Fibroblast of lung (primary cell): ENCODE measurements at regions not wholly inside any gene's neighbourhood (a gene's known extent, or its start where the extent isn't known, plus 50 kb on each side); places are given as distances from the start of the nearest gene placed in this dataset.

Experiments used
- DNase-seq, 2 donors: peaks; one replicate each; pipeline versions ENCODE4 v3.0.0 to v3.0.0-alpha.2; 2010; ENCODE audit warnings: low read depth in 2 of 2
- H2AFZ ChIP-seq: 2 replicates; pipeline ENCODE4 v1.5.1; 2012; ENCODE audit warnings: low read length, control low read depth, inconsistent platforms
- H3K27ac ChIP-seq: 2 replicates; pipeline ENCODE4 v1.5.1; 2011; ENCODE audit warnings: low read length, control low read depth; ENCODE audit not compliant: insufficient read depth
- H3K27me3 ChIP-seq: 2 replicates; pipeline ENCODE4 v1.5.1; 2011; ENCODE audit warnings: mild to moderate bottlenecking, low read length; ENCODE audit not compliant: control insufficient read depth, insufficient read depth
- H3K36me3 ChIP-seq: 2 replicates; pipeline ENCODE4 v1.5.1; 2011; ENCODE audit warnings: low read length; ENCODE audit not compliant: control insufficient read depth, insufficient read depth
- H3K4me1 ChIP-seq: 2 replicates; pipeline ENCODE4 v1.5.1; 2011; ENCODE audit warnings: low read length; ENCODE audit not compliant: control insufficient read depth, insufficient read depth; ENCODE audit errors: extremely low read depth
- H3K4me2 ChIP-seq: 2 replicates; pipeline ENCODE4 v1.5.1; 2011; ENCODE audit warnings: low read length, control low read depth; ENCODE audit not compliant: insufficient read depth; ENCODE audit errors: extremely low read depth
- H3K4me3 ChIP-seq, 4 experiments: fragments of 200-600 bp in 1 of 4; sonication (generic) in 1 of 4; replicated peaks in 1 of 4; 2 replicates each; pipeline ENCODE4 v1.5.1; 2011 to 2016; ENCODE audit warnings: low read length in 4 of 4, low read depth in 3 of 4, mild to moderate bottlenecking in 3 of 4, control low read depth in 2 of 4, inconsistent platforms in 1 of 4, mixed read lengths in 1 of 4; ENCODE audit not compliant: insufficient read depth in 1 of 4; ENCODE audit errors: control extremely low read depth in 1 of 4
- H3K79me2 ChIP-seq: 2 replicates; pipeline ENCODE4 v1.5.1; 2012; ENCODE audit warnings: mild to moderate bottlenecking, low read length, inconsistent platforms; ENCODE audit not compliant: control insufficient read depth, insufficient read depth
- H3K9ac ChIP-seq: 2 replicates; pipeline ENCODE4 v1.5.1; 2011; ENCODE audit warnings: mild to moderate bottlenecking, low read length, control low read depth; ENCODE audit not compliant: insufficient read depth
- H3K9me3 ChIP-seq: 2 replicates; pipeline ENCODE4 v1.5.1; 2012; ENCODE audit warnings: low read depth, low read length; ENCODE audit not compliant: control insufficient read depth, insufficient read depth
- H4K20me1 ChIP-seq: 2 replicates; pipeline ENCODE4 v1.5.1; 2011; ENCODE audit warnings: low read length; ENCODE audit not compliant: control insufficient read depth, insufficient read depth; ENCODE audit errors: extremely low read depth
- EZH2 ChIP-seq: IDR thresholded peaks from 2 replicates; pipeline ENCODE4 v1.5.1; 2012; ENCODE audit warnings: low read length, control low read depth, mild to moderate bottlenecking; ENCODE audit errors: missing control alignments
- TF ChIP-seq, protein P1 (sequence below), 2 donors: IDR thresholded peaks in 1 of 2; conservative IDR thresholded peaks in 1 of 2; 1 replicate in 1 of 2; 2 replicates in 1 of 2; pipeline ENCODE4 v1.5.1; 2011 to 2012; ENCODE audit warnings: low read length in 2 of 2, control low read depth in 1 of 2, inconsistent platforms in 1 of 2, low read depth in 1 of 2, mild to moderate bottlenecking in 1 of 2

DNA sequence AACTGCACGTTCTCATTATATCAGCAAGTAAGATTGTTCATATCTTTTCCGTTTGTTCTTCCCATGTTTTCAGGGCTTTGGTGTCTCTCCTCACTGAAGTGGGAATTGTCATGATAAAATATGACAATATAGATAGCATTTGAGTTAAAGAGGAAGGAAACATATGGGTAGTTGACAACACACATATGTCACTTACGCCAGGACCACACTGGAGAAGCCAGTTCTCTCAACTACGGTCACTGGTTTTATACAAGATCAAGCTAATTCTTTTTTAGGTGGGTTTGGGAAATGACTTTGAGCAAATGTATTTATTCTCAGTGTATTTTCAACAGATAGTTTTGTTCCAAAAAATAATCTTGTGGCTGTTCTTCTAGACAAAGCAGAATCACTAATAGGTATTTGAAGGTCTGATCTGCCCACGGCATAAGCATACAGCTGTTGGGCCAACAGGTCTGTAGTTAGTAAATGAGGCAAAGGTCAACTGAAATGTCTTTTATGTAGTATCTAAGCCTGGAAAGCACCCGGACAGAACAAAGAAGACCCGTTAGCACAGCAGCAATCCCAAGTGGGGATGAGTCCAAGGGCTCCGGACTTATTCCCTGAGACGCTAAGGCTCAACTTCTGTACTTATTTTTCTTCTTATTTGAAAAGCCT lies 433.6 kb upstream of the ZP4 start:
- peak in 1 of 2 donors; percentile 11 for DNase-seq
- no peaks in the 10 kb centered on the region for H3K79me2 ChIP-seq
- TF ChIP-seq, protein P1, sequence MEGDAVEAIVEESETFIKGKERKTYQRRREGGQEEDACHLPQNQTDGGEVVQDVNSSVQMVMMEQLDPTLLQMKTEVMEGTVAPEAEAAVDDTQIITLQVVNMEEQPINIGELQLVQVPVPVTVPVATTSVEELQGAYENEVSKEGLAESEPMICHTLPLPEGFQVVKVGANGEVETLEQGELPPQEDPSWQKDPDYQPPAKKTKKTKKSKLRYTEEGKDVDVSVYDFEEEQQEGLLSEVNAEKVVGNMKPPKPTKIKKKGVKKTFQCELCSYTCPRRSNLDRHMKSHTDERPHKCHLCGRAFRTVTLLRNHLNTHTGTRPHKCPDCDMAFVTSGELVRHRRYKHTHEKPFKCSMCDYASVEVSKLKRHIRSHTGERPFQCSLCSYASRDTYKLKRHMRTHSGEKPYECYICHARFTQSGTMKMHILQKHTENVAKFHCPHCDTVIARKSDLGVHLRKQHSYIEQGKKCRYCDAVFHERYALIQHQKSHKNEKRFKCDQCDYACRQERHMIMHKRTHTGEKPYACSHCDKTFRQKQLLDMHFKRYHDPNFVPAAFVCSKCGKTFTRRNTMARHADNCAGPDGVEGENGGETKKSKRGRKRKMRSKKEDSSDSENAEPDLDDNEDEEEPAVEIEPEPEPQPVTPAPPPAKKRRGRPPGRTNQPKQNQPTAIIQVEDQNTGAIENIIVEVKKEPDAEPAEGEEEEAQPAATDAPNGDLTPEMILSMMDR (conservative IDR thresholded peaks at IDR 0.05 in 1 of 2, IDR thresholded peaks at IDR 0.05 in 1 of 2; ENCODE audit: low read depth in 1 of 2, low read length in 2 of 2): no peak
- no peak for TF ChIP-seq EZH2
- no peak overlapping the region for H2AFZ ChIP-seq
- H3K4me1 ChIP-seq: no peaks in the 10 kb centered on the region
- no peaks in the 10 kb centered on the region for H3K27me3 ChIP-seq
- H3K36me3 ChIP-seq: no peaks in the 10 kb centered on the region
- H3K4me3 ChIP-seq: no peak overlapping the region
- no peak overlapping the region for H3K4me2 ChIP-seq
- no peaks in the 10 kb centered on the region for H4K20me1 ChIP-seq
- H3K27ac ChIP-seq: no peak overlapping the region
- H3K9ac ChIP-seq: no peak overlapping the region
- no peaks in the 10 kb centered on the region for H3K9me3 ChIP-seq

DNA sequence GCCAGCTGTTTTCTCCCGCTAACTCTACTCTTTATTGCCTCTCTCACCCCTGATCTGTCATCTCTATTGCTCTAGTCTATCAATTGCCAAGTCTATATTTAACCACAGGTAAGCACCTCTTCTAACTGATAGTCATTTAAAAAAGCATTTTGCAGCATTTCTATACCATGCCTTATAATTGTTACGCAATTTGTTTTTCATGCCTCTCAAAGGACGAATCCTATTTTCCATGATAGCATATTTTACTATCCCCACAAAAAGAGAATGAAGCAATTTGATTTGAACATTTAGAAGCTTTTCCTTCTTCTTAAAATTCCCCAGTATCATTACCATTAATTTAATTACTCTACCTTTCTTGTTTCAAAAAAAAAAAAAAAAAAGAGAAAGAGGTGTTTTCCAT lies 432.8 kb upstream of the ZP4 start:
- no peak overlapping the region for H3K27ac ChIP-seq
- no peaks in the 10 kb centered on the region for H3K9me3 ChIP-seq
- no peaks in the 10 kb centered on the region for H3K36me3 ChIP-seq
- H3K4me2 ChIP-seq: no peak overlapping the region
- H3K27me3 ChIP-seq: no peaks in the 10 kb centered on the region
- H3K9ac ChIP-seq: no peak overlapping the region
- no peak overlapping the region for H3K4me3 ChIP-seq
- H3K79me2 ChIP-seq: no peaks in the 10 kb centered on the region
- DNase-seq: no peak
- H3K4me1 ChIP-seq: no peaks in the 10 kb centered on the region
- no peak overlapping the region for H2AFZ ChIP-seq
- H4K20me1 ChIP-seq: no peaks in the 10 kb centered on the region
- no peak for TF ChIP-seq EZH2
- TF ChIP-seq, protein P1 (conservative IDR thresholded peaks at IDR 0.05 in 1 of 2, IDR thresholded peaks at IDR 0.05 in 1 of 2; ENCODE audit: low read depth in 1 of 2, low read length in 2 of 2): no peak

DNA sequence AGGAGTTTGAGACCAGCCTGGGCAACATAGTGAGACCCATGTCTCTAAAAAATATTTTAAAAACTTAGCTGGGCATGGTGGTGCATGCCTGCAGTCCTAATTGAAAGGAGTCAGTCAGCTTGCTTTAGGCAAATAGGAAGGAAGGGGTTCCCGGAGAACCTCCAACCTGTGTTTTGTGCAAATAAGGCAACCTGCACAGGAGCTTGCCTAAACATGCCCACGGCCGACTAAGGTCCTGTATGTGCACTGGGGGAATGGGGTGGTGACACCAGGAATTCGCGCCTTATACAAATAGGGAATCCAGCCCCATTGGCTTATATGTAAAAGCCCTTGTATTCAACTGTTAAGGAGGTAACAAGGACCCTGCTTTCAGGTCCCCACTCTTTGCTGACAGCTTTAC lies 429.2 kb upstream of the ZP4 start:
- H3K27me3 ChIP-seq: no peaks in the 10 kb centered on the region
- H4K20me1 ChIP-seq: no peaks in the 10 kb centered on the region
- no peak overlapping the region for H3K9ac ChIP-seq
- H3K79me2 ChIP-seq: no peaks in the 10 kb centered on the region
- H3K9me3 ChIP-seq: no peaks in the 10 kb centered on the region
- H3K4me3 ChIP-seq: no peak overlapping the region
- TF ChIP-seq, protein P1 (conservative IDR thresholded peaks at IDR 0.05 in 1 of 2, IDR thresholded peaks at IDR 0.05 in 1 of 2; ENCODE audit: low read depth in 1 of 2, low read length in 2 of 2): no peak
- no peak for TF ChIP-seq EZH2
- no peaks in the 10 kb centered on the region for H3K36me3 ChIP-seq
- no peak for DNase-seq
- H3K4me2 ChIP-seq: no peak overlapping the region
- H3K27ac ChIP-seq: no peak overlapping the region
- H2AFZ ChIP-seq: no peak overlapping the region
- H3K4me1 ChIP-seq: no peaks in the 10 kb centered on the region
